IPS-18c (cell line): ENCODE measurements at regions not wholly inside any gene's neighbourhood (a gene's known extent, or its start where the extent isn't known, plus 50 kb on each side); places are given as distances from the start of the nearest gene placed in this dataset.
"Not testable (repeated sequence)": the region's sequence is repeated elsewhere in the genome, so short reads cannot be mapped to it uniquely, and the experiment has no call there.

Experiments
- H3K4me3 ChIP-seq: 2 replicates; pipeline ENCODE4 v1.7.0; 2013; ENCODE audit warnings: low read depth, mild to moderate bottlenecking, low read length, moderate library complexity; ENCODE audit not compliant: insufficient read depth
- H3K9me3 ChIP-seq: one replicate; pipeline ENCODE4 v1.6.1; 2013; ENCODE audit warnings: mild to moderate bottlenecking, low read length, moderate library complexity; ENCODE audit not compliant: control insufficient read depth, insufficient read depth

DNA sequence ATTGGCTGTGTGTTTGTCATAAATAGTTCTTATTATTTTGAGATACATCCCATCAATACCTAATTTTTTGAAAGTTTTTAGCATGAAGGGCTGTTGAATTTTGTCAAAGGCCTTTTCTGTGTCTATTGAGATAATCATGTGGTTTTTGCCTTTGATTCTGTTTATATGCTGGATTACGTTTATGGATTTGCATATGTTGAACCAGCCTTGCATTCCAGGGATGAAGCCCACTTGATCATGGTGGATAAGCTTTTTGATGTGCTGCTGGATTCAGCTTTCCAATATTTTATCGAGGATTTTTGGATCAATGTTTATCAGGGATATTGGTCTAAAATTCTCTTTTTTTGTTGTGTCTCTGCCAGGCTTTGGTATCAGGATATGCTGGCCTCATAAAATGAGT, 82.4 kb upstream of the B3GAT1 start:
- H3K9me3 ChIP-seq, H3K4me3 ChIP-seq: not testable (repeated sequence)

DNA sequence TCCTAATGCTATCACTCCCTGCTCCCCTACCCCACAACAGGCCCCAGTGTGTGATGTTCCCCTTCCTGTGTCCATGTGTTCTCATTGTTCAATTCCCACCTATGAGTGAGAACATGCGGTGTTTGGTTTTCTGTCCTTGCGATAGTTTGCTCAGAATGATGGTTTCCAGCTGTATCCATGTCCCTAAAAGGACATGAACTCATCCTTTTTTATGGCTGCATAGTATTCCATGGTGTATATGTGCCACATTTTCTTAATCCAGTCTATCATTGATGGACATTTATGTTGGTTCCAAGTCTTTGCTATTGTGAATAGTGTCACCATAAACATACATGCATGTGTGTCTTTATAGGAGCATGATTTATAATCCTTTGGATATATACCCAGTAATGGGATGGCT, 80.4 kb upstream of the B3GAT1 start:
- H3K9me3 ChIP-seq, result not testable (repeated sequence)

DNA sequence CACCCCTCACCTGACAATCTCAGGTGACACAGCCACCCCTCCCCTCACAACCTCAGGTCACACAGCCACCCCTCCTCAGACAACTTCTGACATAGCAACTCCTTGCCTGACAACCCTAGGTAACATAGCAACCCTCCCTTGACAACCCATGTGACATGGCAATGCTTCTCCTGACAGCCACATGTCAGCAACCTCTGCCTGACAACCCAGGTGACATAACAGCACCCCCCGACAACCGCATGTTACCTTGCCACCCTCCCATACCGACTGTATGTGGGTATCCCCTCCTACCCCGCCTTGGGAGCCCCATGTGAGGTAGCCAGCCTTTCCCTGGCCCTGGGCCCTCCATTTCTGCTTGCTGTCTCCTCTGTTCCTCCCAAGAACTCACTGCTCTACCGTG, 77.7 kb upstream of the B3GAT1 start:
- Histone ChIP-seq H3K4me3 (no peak overlapping the region), H3K9me3 (no peaks in the 10 kb centered on the region)

More for the DNA sequence above, 80.4 kb upstream of the B3GAT1 start:
- not testable (repeated sequence) for H3K4me3 ChIP-seq

DNA sequence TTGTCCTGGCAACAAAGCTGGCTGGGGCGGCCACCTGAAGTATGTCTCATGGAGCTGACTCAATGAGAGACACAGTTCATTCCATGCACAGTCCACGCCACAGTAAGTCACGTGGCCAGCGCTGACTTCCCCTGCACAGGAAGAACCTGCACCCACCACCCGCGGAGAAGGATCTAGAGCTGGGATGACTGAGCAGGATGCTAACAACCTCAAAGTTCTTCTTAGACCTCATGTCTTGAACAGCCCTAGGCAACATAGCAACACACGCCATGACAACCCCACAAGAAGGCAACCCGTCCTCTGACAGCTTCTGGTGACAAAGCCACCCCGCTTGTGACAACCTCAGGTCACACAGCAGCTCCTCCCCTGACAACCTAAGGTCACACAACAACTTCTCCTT, 76.9 kb upstream of the B3GAT1 start:
- H3K4me3 ChIP-seq, result no peak overlapping the region
- no peaks in the 10 kb centered on the region for H3K9me3 ChIP-seq

DNA sequence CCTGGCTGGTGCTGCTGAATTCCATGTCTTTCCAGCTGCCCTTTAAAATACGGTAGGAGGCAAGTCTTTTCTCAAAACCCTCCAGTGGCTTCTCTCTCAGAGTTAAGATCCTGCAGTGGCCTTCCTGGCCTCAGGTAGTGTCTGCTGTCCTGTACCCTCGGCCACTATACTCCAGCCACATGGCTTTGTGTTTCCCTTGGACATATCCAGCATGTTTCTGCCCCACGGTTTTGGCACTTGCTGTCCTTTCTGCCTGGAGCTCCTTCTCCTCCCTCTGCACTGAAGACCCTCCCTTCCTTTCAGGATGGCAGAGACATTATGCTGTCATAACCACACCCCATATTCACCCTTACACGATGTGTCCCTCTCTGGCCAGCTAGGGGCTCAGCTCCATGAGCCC, 76.5 kb upstream of the B3GAT1 start:
- Histone ChIP-seq H3K9me3 (no peaks in the 10 kb centered on the region), H3K4me3 (no peak overlapping the region)

DNA sequence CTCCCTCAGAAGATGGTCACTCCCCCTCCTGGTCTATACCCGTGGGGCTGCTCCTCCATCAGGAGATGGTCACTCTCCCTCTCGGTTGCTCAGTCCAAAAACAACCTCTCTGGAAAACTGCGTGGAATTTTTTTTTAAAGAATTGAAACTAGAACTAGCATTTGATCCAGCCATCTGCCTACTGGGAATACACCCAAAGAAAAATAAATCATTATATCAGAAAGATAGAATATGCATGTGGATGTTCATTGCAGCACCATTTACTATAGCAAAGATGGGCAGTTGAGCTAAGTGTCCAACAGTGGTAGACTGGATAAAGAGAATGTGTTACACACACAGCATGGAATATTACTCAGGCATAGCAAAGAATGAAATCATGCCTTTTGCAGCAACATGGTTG, 75.7 kb upstream of the B3GAT1 start:
- Histone ChIP-seq H3K4me3 (no peak overlapping the region), H3K9me3 (no peaks in the 10 kb centered on the region)

DNA sequence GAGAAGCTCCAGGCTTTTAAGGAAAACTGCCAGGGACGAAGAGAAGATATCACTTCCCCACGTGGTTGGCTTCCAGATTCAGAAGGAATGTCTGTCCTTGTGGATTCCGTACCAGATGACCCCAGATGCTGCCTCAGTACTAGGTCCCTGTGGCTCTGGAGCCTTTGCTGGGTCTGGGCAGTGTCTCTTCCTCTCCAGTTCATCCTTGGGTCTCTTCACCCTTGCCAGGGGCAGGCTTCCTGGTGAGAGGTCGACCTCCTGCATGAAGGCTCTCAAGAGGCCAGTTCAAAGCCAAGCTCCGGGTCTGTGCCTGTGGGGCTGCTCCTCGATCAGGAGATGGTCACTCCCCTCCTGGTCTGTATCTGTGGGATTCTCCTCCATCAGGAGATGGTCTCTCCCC, 74.7 kb upstream of the B3GAT1 start:
- Histone ChIP-seq H3K9me3 (no peaks in the 10 kb centered on the region), H3K4me3 (no peak overlapping the region)

DNA sequence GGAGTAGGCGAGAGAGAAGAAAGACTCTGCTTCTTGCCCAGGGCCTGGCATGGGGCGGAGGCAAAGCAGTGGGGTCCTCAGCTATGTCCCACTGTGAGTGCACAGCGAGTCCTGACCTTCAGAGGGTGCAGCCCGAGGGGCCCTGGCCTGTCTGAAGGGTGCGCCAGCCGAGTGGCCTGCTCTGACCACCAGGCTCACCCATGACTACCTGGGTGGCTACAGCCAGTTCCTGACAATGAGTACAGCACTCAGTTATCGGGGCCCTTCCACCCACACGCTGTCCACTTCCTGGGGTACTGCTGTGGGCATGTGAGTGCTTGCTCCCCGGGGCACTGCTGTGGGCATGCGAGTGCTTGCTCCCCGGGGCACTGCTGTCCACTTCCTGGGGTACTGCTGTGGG, 74.1 kb upstream of the B3GAT1 start:
- no peaks in the 10 kb centered on the region for H3K9me3 ChIP-seq
- H3K4me3 ChIP-seq, result no peak overlapping the region

DNA sequence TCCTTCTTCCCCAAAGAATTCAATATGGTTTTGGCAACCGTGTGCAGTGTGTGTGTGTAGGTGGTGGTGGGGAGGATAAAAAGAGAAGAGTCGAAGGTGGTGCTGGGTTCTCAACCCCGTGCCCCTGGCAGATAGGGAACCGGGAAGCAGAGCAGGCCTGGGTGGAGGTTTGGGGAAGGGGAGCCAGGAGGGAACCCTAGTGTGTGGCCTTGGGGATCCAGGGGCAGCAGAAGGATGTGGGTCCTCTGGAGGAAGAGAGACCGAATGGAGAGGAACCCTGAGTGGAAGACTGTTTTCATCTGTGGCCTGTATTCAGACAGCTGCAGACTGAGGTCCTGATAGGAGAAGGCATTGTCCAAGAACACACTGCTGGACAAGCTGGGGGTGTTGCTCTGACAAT, 73.3 kb upstream of the B3GAT1 start:
- no peak overlapping the region for H3K4me3 ChIP-seq
- no peaks in the 10 kb centered on the region for H3K9me3 ChIP-seq

DNA sequence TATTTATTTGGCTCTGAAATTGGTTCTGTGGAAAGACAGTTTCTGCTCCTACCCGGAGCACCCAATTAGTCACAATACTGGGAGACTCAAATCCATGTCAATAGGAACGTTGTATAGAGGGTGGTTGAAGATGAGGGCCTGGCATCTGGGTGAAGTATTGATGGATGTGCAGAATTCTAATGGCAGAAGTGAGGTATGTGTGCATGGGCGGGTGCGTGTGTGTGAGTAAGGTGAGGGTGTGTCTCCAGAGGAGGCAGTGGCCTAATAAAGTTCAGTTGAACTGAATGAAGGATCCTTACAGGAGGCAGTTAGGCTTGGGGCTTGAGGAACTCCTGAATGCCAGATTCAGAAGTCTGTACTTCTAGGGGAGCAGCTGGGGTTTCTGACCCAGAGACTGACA, 71.8 kb upstream of the B3GAT1 start:
- Histone ChIP-seq H3K4me3 (no peak overlapping the region), H3K9me3 (no peaks in the 10 kb centered on the region)

DNA sequence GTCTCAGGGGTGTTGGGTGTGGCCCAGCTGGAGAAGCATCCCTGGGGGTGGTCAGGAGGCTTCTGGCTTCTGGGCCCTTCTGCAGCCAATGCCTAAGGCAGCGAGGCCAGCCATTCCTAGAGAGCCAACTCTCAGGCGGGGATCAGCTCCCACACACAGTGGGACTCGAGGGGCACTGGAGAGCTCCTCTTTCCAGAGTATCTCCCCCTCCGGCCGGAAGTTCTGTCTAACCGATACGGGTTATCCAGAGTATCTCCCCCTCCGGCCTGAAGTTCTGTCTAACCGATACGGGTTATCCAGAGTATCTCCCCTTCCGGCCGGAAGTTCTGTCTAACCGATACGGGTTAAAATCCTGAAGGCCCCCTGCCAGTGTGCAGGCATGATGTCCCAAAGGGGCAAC, 71.2 kb upstream of the B3GAT1 start:
- Histone ChIP-seq H3K4me3 (no peak overlapping the region), H3K9me3 (no peaks in the 10 kb centered on the region)

DNA sequence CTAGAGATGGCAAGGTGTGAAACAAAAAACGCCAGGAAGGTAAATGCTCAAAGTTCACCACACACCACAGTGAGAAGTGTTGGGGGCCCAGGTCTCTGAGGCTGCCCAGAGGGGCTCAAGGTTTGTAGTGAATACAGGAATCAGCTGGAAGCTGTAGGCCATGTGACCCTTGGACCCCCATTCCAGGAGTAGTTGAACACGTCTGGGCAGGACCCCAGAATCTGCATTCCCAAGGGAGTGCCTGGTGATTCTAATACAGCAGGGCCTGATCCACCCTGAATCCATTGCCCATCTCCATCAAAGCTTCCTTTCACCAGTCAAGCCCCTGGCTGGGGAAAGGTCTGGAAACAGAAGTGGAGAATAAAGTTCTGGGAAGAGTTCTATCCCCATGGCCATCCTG, 70.8 kb upstream of the B3GAT1 start:
- Histone ChIP-seq H3K4me3 (no peak overlapping the region), H3K9me3 (no peaks in the 10 kb centered on the region)

DNA sequence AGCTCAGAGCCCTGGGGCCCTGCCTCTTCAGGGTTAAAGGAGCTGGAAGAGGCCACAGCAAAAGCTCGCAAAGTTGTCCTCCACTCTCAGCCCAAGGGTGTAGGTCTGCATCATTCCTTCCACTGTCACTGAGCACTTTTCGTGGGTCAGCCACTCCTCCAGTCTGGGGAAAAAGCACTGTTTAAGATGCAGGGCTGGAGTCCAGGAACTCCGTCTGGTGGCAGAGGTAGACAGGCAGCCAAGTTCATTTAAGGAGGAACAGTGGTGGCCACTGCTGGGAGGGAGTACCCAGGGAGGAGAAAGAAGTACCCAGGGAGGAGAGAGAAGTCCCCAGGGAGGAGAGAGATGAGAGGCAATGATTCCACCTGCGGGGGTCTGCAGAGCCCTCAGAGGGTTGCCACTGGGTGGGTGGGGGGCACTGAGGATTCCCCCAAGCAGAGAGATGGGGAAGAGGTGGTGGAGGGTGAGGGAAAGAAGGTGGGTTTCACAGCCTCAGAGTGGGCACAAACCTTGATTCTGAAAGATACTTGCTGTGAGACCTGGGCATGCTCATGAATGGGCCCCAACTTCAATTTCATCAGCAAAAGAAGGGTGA, 70.0 kb upstream of the B3GAT1 start:
- Histone ChIP-seq H3K9me3 (no peaks in the 10 kb centered on the region), H3K4me3 (no peak overlapping the region)

DNA sequence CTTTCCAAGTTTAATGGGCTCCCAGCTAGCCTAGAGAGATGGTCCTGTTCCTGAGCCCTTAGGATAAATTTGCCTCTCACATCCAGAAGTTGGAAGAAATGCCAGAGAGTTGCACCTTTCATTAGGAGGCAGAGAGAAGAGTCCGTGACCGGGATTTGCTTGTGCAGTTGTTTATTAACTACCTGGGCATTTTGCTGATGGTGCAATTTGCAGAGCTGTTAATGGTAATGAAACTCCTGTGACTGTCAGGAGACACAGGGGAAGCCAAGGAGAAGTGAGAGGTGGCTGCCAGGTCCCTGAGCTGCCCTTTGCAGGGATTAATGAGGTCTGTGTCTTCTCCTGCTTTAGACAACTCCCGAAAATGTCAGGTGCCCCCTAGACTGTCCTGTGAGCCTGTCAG, 69.1 kb upstream of the B3GAT1 start:
- Histone ChIP-seq H3K9me3 (no peaks in the 10 kb centered on the region), H3K4me3 (no peak overlapping the region)

DNA sequence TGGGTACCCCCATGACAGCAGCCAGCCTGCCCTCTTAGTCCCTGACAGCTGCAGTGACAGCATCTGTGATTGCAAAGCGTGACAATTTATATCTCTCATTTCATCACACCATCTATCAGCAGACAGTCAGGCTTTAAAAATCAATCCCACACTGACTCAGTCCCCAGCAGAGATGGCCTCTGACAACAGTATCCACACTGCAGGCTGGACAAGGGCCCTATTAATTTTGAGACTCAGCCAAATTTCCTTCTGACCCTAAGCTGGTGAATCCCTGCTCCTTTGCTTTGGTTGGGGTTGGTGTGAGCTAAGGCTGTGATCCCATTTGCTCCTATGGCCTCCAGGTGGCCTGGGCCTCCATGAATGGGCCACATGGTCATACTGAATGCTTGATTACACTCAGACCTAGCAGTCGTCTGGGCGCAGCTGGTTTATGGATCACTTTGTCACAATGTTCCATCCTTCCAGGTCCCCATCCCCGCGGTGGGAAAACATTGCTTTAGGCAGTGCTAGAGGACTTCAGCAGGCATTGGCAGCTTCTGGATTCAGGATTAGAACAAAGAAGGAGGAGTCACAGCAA, 68.2 kb upstream of the B3GAT1 start:
- H3K9me3 ChIP-seq, result no peaks in the 10 kb centered on the region
- H3K4me3 ChIP-seq, result no peak overlapping the region

DNA sequence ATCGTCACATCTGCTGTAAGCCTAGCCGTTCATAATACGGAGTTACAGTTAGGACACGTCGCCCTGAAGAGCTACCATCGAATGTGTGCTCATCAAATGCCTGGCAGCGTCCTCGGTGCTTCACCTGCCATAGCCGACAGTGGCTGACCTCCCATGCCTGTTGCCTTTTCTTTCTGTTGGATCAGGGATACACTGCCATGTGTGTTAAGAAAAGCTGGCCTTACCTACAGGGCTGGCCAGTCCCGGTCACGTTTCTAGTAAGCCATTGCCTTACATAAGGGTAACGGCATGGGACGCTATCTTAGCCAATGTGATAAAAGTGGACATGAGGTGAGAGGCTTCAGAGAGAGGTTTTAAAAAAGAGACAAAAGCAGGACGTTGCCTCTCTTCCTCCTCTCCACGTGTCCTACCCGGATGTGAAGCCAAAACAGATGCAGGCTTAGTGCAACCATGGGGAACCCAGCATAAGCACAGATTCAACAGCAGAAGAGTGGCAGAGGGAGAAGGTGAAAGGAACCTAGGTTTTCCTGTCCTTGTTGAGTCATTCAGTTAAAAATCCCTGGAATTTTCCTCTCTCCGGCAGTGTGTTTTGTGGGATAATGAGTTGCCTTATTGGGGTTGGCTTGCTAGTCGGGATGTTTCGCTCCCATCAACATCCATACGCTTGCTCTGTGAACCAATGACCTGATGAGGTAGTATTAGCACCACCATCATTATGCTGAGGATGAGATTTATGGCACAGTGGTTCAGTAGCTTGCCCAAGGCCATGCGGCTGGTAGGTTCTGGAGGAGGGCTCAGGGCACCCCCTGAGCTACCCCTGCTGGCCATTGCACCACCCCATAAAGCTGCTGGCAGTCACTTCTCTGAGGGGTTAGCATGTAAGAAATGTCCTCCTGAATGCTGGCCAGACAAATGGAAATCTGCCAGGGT, 67.4 kb upstream of the B3GAT1 start:
- H3K9me3 ChIP-seq, result no peaks in the 10 kb centered on the region
- H3K4me3 ChIP-seq, result no peak overlapping the region

DNA sequence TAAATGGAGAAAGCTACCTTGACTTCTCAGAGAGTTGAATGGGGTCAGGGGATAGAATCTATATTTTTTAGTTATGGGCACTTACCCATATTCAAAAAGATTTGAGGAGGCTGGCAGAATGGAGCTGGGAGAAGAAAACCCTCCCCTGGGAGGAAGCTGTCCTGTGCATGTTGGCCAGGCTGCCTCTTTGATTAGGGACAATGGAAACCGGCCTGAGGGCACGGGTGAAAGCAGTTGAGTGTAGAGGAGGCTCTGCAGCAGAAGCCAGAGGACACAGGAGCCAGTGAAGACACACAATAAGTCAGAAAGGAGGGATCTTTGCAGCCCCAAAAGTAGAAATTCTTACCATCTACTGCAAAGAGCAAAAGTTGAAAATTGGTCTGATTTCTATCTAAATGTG, 66.6 kb upstream of the B3GAT1 start:
- Histone ChIP-seq H3K9me3 (no peaks in the 10 kb centered on the region), H3K4me3 (no peak overlapping the region)

DNA sequence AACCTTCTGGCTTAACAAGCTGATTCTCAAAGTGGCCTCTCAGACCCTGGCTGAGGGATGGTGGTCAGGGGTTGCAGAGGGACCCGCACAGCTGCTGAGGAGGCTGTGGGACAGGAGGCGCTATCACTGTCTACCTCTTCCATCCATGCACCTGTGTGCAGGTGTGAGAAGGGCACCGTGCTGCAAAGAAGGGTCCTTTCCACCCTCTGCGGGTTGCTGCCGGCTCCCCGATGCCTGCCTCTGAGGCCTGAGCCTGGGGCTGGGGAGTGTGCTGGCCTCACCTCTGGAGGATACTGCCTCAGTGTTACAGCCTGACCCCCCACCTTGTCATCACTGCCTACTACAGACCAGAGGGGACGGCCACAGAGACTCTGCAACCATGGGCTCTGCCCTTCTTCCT, 66.1 kb upstream of the B3GAT1 start:
- no peak overlapping the region for H3K4me3 ChIP-seq
- H3K9me3 ChIP-seq, result no peaks in the 10 kb centered on the region
